ENCODE measurements at regions not wholly inside any gene's neighbourhood (a gene's known extent, or its start where the extent isn't known, plus 50 kb on each side); places are given as distances from the start of the nearest gene placed in this dataset.

- Histone ChIP-seq H3K9me3 (no peaks in the 10 kb centered on the region), H3K4me3 (no peak overlapping the region), H3K27ac (no peak overlapping the region), H3K36me3 (ENCODE audit: insufficient read depth in 1 of 2, low read depth in 1 of 2) (no peaks in the 10 kb centered on the region), H3K4me1 (no peaks in the 10 kb centered on the region), H3K27me3 (ENCODE audit: insufficient read depth in 3 of 3, low read length in 2 of 3) (no peaks in the 10 kb centered on the region)
- intact Hi-C loops (cut with DNase I): no loop called here
- 56 to 81% (median 66%) methylated on average over 2 of the region's 2 CpGs for WGBS, 3 donors
- DNase-seq (no peak), ATAC-seq (no peak)
- no peak for TF ChIP-seq CTCF (IDR thresholded peaks at IDR 0.05)
These were observed 756.6 kb upstream of the ARPP21 start for GRCh38 chr3:34882764-34883163.

GRCh38 chr3:34884007-34884406 lies 755.3 kb upstream of the ARPP21 start:
- DNase-seq: no peak
- no peak overlapping the region for H3K4me3 ChIP-seq
- no peak for TF ChIP-seq CTCF (IDR thresholded peaks at IDR 0.05)
- no peaks in the 10 kb centered on the region for H3K4me1 ChIP-seq
- no peaks in the 10 kb centered on the region for H3K27me3 ChIP-seq (ENCODE audit: insufficient read depth in 3 of 3, low read length in 2 of 3)
- no peak overlapping the region for H3K27ac ChIP-seq
- H3K9me3 ChIP-seq: no peaks in the 10 kb centered on the region
- no peaks in the 10 kb centered on the region for H3K36me3 ChIP-seq (ENCODE audit: insufficient read depth in 1 of 2, low read depth in 1 of 2)
- WGBS, 3 donors: 77 to 79% (median 79%) methylated on average over 2 of the region's 2 CpGs
- intact Hi-C loops (cut with DNase I): no loop called here
- ATAC-seq: no peak

DNA sequence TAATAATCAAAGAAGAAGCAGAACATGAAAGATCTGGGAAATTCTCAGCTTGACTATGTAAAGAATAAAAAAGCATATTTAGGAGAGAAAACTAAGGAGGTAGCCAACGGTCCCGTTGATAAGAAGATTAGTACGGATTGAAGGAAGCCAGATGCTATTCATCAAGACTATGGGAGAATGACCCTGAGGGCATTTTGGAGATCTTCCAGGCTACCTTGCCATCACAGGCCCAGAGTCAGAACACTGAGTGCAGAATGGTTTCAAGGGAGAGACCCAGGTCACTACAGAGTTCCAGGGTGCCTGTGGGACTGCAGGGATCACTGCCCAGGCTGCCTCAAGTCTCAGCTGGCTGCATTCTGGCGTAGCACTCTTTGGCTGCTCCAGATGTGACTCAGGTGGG lies 752.9 kb upstream of the ARPP21 start:
- 55 to 71% (median 65%) methylated on average over 4 of the region's 4 CpGs for WGBS, 3 donors
- H3K4me3 ChIP-seq: no peak overlapping the region
- no peaks in the 10 kb centered on the region for H3K4me1 ChIP-seq
- H3K9me3 ChIP-seq: no peaks in the 10 kb centered on the region
- no peak for ATAC-seq
- no peaks in the 10 kb centered on the region for H3K36me3 ChIP-seq (ENCODE audit: insufficient read depth in 1 of 2, low read depth in 1 of 2)
- no peak overlapping the region for H3K27ac ChIP-seq
- no peak for TF ChIP-seq CTCF (IDR thresholded peaks at IDR 0.05)
- no peaks in the 10 kb centered on the region for H3K27me3 ChIP-seq (ENCODE audit: insufficient read depth in 3 of 3, low read length in 2 of 3)
- intact Hi-C loops (cut with DNase I): no loop called here
- DNase-seq: no peak

GRCh38 chr3:34889641-34890040 lies 749.7 kb upstream of the ARPP21 start:
- H3K4me3 ChIP-seq: no peak overlapping the region
- no peaks in the 10 kb centered on the region for H3K9me3 ChIP-seq
- 91 to 96% (median 94%) methylated on average over 2 of the region's 2 CpGs for WGBS, 3 donors
- intact Hi-C loops (cut with DNase I): no loop called here
- DNase-seq (no peak), ATAC-seq (no peak)
- no peaks in the 10 kb centered on the region for H3K27me3 ChIP-seq (ENCODE audit: insufficient read depth in 3 of 3, low read length in 2 of 3)
- no peaks in the 10 kb centered on the region for H3K36me3 ChIP-seq (ENCODE audit: insufficient read depth in 1 of 2, low read depth in 1 of 2)
- no peak overlapping the region for H3K27ac ChIP-seq
- no peaks in the 10 kb centered on the region for H3K4me1 ChIP-seq
- TF ChIP-seq CTCF (IDR thresholded peaks at IDR 0.05): no peak

- no peak overlapping the region for H3K4me3 ChIP-seq
- DNase-seq (no peak), ATAC-seq (no peak)
- no peak overlapping the region for H3K27ac ChIP-seq
- intact Hi-C loops (cut with DNase I): no loop called here
- no peaks in the 10 kb centered on the region for H3K9me3 ChIP-seq
- H3K4me1 ChIP-seq: no peaks in the 10 kb centered on the region
- no peaks in the 10 kb centered on the region for H3K36me3 ChIP-seq (ENCODE audit: insufficient read depth in 1 of 2, low read depth in 1 of 2)
- TF ChIP-seq CTCF (IDR thresholded peaks at IDR 0.05): no peak
- 96 to 100% (median 99%) methylated on average over 1 of the region's 1 CpG for WGBS, 3 donors
- no peaks in the 10 kb centered on the region for H3K27me3 ChIP-seq (ENCODE audit: insufficient read depth in 3 of 3, low read length in 2 of 3)
These were observed 749.1 kb upstream of the ARPP21 start for GRCh38 chr3:34890247-34890646.
